KMS-11 (cell line): ENCODE measurements at regions not wholly inside any gene's neighbourhood (a gene's known extent, or its start where the extent isn't known, plus 50 kb on each side); places are given as distances from the start of the nearest gene placed in this dataset.

Experiments used
- H2AFZ ChIP-seq: fragments of 200-600 bp; sonication (generic); 2 replicates; pipeline ENCODE4 v1.6.1; 2016; ENCODE audit warnings: antibody characterized with exemption, mixed run types, low read depth
- H3K27ac ChIP-seq: fragments of 200-600 bp; sonication (generic); 2 replicates; pipeline ENCODE4 v1.6.1; 2016; ENCODE audit warnings: mild to moderate bottlenecking, mixed run types
- H3K27me3 ChIP-seq: fragments of 200-600 bp; sonication (generic); 2 replicates; pipeline ENCODE4 v1.6.1; 2017; ENCODE audit warnings: mild to moderate bottlenecking, low read depth, mixed run types, moderate library complexity; ENCODE audit not compliant: insufficient read depth
- H3K36me3 ChIP-seq: fragments of 200-600 bp; sonication (generic); 2 replicates; pipeline ENCODE4 v1.6.1; 2017; ENCODE audit warnings: mild to moderate bottlenecking, mixed run types; ENCODE audit not compliant: insufficient read depth
- H3K4me1 ChIP-seq: fragments of 200-600 bp; sonication (generic); 2 replicates; pipeline ENCODE4 v1.6.1; 2016; ENCODE audit warnings: mild to moderate bottlenecking, low read depth, mixed run types; ENCODE audit not compliant: poor library complexity, severe bottlenecking
- H3K4me2 ChIP-seq: fragments of 200-600 bp; sonication (generic); 2 replicates; pipeline ENCODE4 v1.7.0; 2016; ENCODE audit warnings: mild to moderate bottlenecking, mixed run types
- H3K4me3 ChIP-seq: fragments of 200-600 bp; sonication (generic); IDR thresholded peaks from 2 replicates; pipeline ENCODE4 v1.6.1; 2017; ENCODE audit warnings: low read depth, low read length, mixed read lengths; ENCODE audit not compliant: insufficient read depth
- H3K79me2 ChIP-seq: fragments of 200-600 bp; sonication (generic); 2 replicates; pipeline ENCODE4 v1.6.1; 2016; ENCODE audit warnings: low read depth, mixed run types; ENCODE audit not compliant: insufficient read depth
- H3K9ac ChIP-seq: fragments of 200-600 bp; sonication (generic); 2 replicates; pipeline ENCODE4 v1.6.1; 2016; ENCODE audit warnings: mild to moderate bottlenecking, mixed run types
- H4K20me1 ChIP-seq: fragments of 200-600 bp; sonication (generic); 2 replicates; pipeline ENCODE4 v1.6.1; 2016; ENCODE audit warnings: mild to moderate bottlenecking, mixed run types; ENCODE audit not compliant: insufficient read depth
- CTCF ChIP-seq: fragments of 200-600 bp; sonication (generic); conservative IDR thresholded peaks from 2 replicates; pipeline ENCODE4 v1.6.1; 2017; ENCODE audit warnings: low read depth, mild to moderate bottlenecking, antibody characterized with exemption, low read length, moderate library complexity, mixed read lengths

GRCh38 chr3:106756901-106757300 lies 620.3 kb upstream of the CCDC54 start:
- Histone ChIP-seq H3K9ac (no peak overlapping the region), H3K4me1 (peaks cover 30% of the 10 kb centered on the region), H4K20me1 (no peaks in the 10 kb centered on the region), H3K36me3 (no peaks in the 10 kb centered on the region), H2AFZ (no peak overlapping the region), H3K27ac (no peak overlapping the region), H3K4me2 (no peak overlapping the region), H3K4me3 (no peak overlapping the region), H3K27me3 (no peaks in the 10 kb centered on the region), H3K79me2 (no peaks in the 10 kb centered on the region)
- TF ChIP-seq CTCF = no peak

- Histone ChIP-seq H3K27me3 (no peaks in the 10 kb centered on the region), H3K4me2 (peak overlapping the region; percentile 31), H4K20me1 (no peaks in the 10 kb centered on the region), H3K79me2 (no peaks in the 10 kb centered on the region), H3K9ac (no peak overlapping the region), H3K27ac (peak overlapping the region; percentile 51), H3K4me1 (peaks cover 30% of the 10 kb centered on the region), H3K36me3 (no peaks in the 10 kb centered on the region), H2AFZ (peak overlapping the region; percentile 20; the same call in 1 of the 2 replicates), H3K4me3 (no peak overlapping the region)
- TF ChIP-seq CTCF = no peak
Measured at GRCh38 chr3:106758459-106758858, 618.8 kb upstream of the CCDC54 start.

- Histone ChIP-seq H4K20me1 (no peaks in the 10 kb centered on the region), H3K4me3 (no peak overlapping the region), H3K36me3 (no peaks in the 10 kb centered on the region), H3K27me3 (no peaks in the 10 kb centered on the region), H3K4me2 (peak overlapping the region; percentile 31; the same call in 1 of the 2 replicates), H3K27ac (no peak overlapping the region), H2AFZ (no peak overlapping the region), H3K4me1 (peaks cover 30% of the 10 kb centered on the region), H3K9ac (no peak overlapping the region), H3K79me2 (no peaks in the 10 kb centered on the region)
- no peak for TF ChIP-seq CTCF
Measured at GRCh38 chr3:106759731-106760130, 617.5 kb upstream of the CCDC54 start.

- TF ChIP-seq CTCF = no peak
- H3K27me3 ChIP-seq = no peaks in the 10 kb centered on the region
- H2AFZ ChIP-seq = no peak overlapping the region
- no peaks in the 10 kb centered on the region for H3K79me2 ChIP-seq
- H3K27ac ChIP-seq = no peak overlapping the region
- no peak overlapping the region for H3K4me2 ChIP-seq
- no peak overlapping the region for H3K9ac ChIP-seq
- H4K20me1 ChIP-seq = no peaks in the 10 kb centered on the region
- no peaks in the 10 kb centered on the region for H3K4me1 ChIP-seq
- H3K36me3 ChIP-seq = no peaks in the 10 kb centered on the region
- no peak overlapping the region for H3K4me3 ChIP-seq
Measured at GRCh38 chr3:106765342-106765741, 611.9 kb upstream of the CCDC54 start.
